GM08714 (cell line): ENCODE measurements at regions not wholly inside any gene's neighbourhood (a gene's known extent, or its start where the extent isn't known, plus 50 kb on each side); places are given as distances from the start of the nearest gene placed in this dataset.

Source experiments
- H3K4me3 ChIP-seq: fragments of 200-500 bp; sonication (Bioruptor generic); 2 replicates; pipeline ENCODE4 v1.5.1; 2014; ENCODE audit warnings: mild to moderate bottlenecking, low read length, inconsistent platforms
- ZNF274 ChIP-seq: IDR thresholded peaks from 2 replicates; pipeline ENCODE4 v1.6.1; 2012; ENCODE audit warnings: mild to moderate bottlenecking, low read depth, low read length

DNA sequence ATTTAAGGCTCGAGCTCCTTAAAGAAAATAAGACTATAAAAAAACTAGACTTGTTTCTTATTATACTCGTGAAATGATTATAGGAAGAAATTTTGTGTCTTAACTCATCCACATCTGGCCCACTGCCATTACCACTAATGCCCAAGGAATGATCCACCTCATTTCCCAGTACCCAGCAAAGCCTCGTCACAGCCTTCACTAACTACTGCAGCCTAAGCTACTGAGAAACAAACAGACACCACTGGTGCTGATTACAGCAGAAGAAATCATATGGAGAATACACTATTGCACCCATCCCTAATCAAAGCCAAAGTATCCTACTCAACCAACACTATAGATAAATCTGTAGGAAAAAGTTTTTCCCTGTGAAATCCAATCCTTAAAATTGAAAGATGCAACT lies 205.3 kb upstream of the NAV3 start:
- TF ChIP-seq ZNF274 = no peak

DNA sequence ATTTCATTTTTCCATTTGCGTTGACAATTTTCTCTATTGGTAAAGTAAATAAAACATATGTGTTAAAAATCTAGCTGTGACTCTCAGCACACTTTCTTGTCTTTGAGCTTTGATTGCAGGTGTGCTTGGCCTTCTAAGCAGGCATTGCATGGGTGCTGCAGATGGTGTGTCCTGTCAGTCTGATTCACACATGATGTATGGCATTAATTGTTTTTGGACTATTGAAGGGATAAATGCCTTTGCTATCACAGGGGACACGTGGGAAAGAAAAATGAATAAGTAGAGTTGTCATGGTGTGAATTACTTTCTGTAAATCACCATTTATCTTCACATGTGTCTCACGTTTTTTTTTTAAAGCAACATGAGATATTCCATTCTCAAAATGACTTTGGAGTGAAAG lies 211.3 kb upstream of the NAV3 start:
- TF ChIP-seq ZNF274 = no peak
- H3K4me3 ChIP-seq = no peak overlapping the region

More for the DNA sequence above, 205.3 kb upstream of the NAV3 start:
- H3K4me3 ChIP-seq = no peak overlapping the region

DNA sequence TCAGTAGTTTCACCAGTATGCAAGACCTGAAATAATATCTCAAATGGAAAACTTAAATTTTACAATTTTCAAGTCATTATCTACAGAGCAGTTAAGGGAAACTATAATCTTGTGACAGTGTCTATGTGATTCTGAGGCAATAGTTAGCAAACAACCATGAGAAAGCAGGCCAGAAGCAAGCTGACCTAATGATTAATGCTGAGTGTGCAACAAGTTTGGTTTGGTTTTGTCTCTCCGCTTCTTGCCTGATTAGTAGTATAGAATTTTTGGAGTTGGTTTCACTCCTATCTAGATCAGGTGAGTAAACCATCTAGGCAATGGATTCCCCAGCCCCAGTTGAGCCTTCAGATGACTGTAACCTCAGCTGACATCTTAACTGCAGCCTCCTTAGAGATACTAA lies 212.9 kb upstream of the NAV3 start:
- H3K4me3 ChIP-seq = no peak overlapping the region
- TF ChIP-seq ZNF274 = no peak

GRCh38 chr12:77615332-77615731 lies 215.4 kb upstream of the NAV3 start:
- no peak overlapping the region for H3K4me3 ChIP-seq
- no peak for TF ChIP-seq ZNF274

DNA sequence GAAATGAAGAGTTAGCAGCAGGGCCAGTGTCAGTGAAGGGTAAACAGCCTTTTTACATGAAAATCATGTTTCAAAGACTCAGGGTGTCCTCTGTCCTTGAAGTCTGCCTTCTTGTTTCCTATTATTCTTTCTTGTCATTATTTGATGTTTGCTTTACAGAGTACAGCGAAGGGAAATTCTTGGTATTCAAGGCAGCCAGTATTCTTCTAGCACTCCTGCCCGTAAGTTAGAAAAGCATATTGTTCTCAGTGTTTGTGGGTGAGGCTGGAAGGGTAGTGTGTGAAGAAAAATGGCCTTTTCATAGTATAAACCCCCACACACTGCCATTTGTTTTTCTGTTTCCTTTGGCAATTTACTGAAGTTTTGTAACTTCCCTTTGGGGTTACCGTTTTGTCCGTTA lies 217.3 kb upstream of the NAV3 start:
- no peak for TF ChIP-seq ZNF274
- H3K4me3 ChIP-seq = no peak overlapping the region

- H3K4me3 ChIP-seq = no peak overlapping the region
- TF ChIP-seq ZNF274 = no peak
Observed at GRCh38 chr12:77610446-77610845, 220.2 kb upstream of the NAV3 start.

GRCh38 chr12:77609016-77609415 lies 221.7 kb upstream of the NAV3 start:
- TF ChIP-seq ZNF274 = no peak
- H3K4me3 ChIP-seq = no peak overlapping the region

GRCh38 chr12:77608271-77608824 lies 222.3 kb upstream of the NAV3 start:
- H3K4me3 ChIP-seq = no peak overlapping the region
- no peak for TF ChIP-seq ZNF274

DNA sequence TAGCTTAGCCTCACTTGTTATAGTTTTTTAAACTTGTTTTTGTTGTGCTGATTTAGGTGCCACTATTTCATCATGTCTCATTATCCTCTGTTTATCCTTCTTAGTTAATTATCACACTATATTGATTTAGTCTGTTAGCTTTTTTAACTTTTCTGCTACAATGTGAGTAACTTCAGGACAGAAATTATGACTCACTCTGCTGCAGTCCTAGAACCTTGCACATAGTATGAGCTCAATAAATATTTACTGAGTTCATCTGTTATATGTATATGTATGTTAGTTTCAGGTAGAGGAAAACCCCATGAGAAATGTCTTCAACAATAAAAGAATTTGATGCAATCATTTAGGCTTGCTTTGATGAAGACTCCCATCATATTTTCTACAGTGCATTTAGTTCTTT lies 224.3 kb upstream of the NAV3 start:
- H3K4me3 ChIP-seq = no peak overlapping the region
- no peak for TF ChIP-seq ZNF274

GRCh38 chr12:77603946-77604345 lies 226.7 kb upstream of the NAV3 start:
- no peak for TF ChIP-seq ZNF274
- no peak overlapping the region for H3K4me3 ChIP-seq

DNA sequence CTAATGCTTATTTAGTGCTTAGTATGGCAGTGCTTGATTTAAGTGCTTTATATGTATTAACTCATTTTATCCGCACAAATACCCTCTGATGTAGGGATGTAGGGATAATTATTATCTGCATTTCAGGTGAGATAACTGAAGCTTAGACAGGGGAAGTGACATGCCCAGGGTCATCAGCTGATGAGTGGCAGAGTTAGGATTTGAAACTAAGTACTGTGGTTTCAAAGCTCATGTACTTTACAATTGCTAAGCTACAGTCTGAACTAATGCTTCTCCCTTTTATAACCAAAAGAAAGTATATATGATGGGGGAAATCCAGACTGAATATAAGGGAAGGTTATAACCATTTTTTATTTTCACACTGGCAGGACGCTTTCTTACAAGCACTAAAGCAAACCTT lies 229.6 kb upstream of the NAV3 start:
- TF ChIP-seq ZNF274 = no peak
- H3K4me3 ChIP-seq = no peak overlapping the region

DNA sequence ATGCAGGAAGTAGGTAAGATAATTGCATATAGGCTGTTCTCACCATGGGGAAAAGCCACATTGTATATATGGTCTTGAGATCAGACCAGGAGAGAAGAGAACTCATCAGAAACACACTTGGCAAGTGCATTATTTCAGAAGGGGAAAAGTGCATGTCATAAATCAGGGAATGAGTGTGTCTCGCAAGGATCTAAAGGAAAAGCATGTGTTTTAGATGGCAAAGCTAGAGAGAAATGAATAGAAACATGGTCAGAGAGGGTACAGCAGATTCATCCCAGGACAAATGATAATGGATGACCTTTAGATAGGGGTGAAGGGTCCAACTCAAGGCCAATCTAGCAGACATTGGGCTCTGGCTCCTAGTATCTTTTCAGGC lies 230.2 kb upstream of the NAV3 start:
- TF ChIP-seq ZNF274 = no peak

DNA sequence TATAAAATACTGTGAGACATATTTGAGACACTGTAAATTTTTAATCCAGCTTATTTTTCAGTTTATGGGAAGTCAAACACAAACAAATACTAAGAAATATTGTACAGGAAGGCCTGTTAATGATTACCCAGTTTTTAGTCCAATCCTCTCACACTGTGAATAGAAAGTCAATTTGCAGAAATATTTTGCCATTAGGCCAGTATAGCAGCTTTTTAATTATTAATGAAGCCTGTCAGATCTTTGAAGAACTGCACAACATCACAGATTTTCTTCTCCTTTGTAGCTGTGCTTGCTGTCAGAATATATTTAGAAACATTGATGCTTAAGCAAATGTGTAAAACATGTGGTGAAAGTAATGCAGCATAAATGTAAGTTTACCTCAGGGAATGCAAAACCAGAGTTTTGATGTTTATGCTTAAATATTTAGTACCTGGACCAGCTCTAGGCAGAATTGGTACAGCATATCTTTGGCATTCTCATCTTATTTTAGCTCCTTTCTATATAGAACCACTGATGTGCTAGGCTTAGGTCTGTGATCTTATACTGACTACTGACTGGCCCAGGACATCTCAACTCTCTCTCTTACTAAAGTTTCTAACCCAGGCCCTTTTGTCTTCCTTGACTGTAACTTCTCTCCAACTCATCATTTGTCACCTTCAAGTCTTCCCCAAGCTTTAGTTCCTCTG lies 230.8 kb upstream of the NAV3 start:
- no peak for TF ChIP-seq ZNF274

More for the DNA sequence above, 230.2 kb upstream of the NAV3 start:
- no peak overlapping the region; the same call in 1 of the 2 replicates for H3K4me3 ChIP-seq

GRCh38 chr12:77594366-77594765 lies 236.3 kb upstream of the NAV3 start:
- TF ChIP-seq ZNF274 = no peak
- no peak overlapping the region for H3K4me3 ChIP-seq

More for the DNA sequence above, 230.8 kb upstream of the NAV3 start:
- H3K4me3 ChIP-seq = no peak overlapping the region

GRCh38 chr12:77592836-77593235 lies 237.9 kb upstream of the NAV3 start:
- TF ChIP-seq ZNF274 = no peak

More at GRCh38 chr12:77592836-77593235, 237.9 kb upstream of the NAV3 start:
- H3K4me3 ChIP-seq = no peak overlapping the region
